H1 (cell line): ENCODE measurements at regions not wholly inside any gene's neighbourhood (a gene's known extent, or its start where the extent isn't known, plus 50 kb on each side); places are given as distances from the start of the nearest gene placed in this dataset.

Source experiments
- CTCF ChIA-PET: fragments of 300-600 bp; sonication (Branson Sonifier 250); formaldehyde crosslinking; loops from one replicate; lab custom pipeline; 2021; ENCODE audit not compliant: partially characterized antibody; lab: Charles Lee
- POLR2A ChIA-PET: fragments of 300-600 bp; sonication (Branson Sonifier 250); formaldehyde crosslinking; loops from one replicate; lab custom pipeline; 2021; ENCODE audit warnings: inconsistent platforms; ENCODE audit not compliant: partially characterized antibody; lab: Charles Lee
- DNase-seq, 2 experiments: peaks; one replicate each; pipeline versions ENCODE4 v3.0.0 to v3.0.0-alpha.2; 2010 to 2022; ENCODE audit warnings: low spot score in 2 of 2, low read depth in 1 of 2, mixed read lengths in 1 of 2
- FAIRE-seq: peaks from 2 replicates; lab custom pipeline; 2011; peaks lifted over from hg19 to GRCh38; lab: Jason Lieb, UNC
- H2AFZ ChIP-seq: 2 replicates; pipeline ENCODE4 v1.8.1; 2012; ENCODE audit warnings: low read length, inconsistent platforms
- H2AK5ac ChIP-seq: 2 replicates; pipeline ENCODE4 v1.6.1; 2013; ENCODE audit warnings: low read depth, low read length
- H2BK120ac ChIP-seq: replicated peaks from 2 replicates; pipeline ENCODE3; 2013; ENCODE audit warnings: low read depth, low read length, inconsistent platforms
- H2BK12ac ChIP-seq: 2 replicates; pipeline ENCODE4 v1.6.1; 2013; ENCODE audit warnings: low read depth, low read length
- H2BK15ac ChIP-seq: 2 replicates; pipeline ENCODE4 v1.6.1; 2013; ENCODE audit warnings: low read length
- H2BK20ac ChIP-seq: 2 replicates; pipeline ENCODE4 v1.6.1; 2013; ENCODE audit warnings: low read length
- H2BK5ac ChIP-seq: 2 replicates; pipeline ENCODE4 v1.6.1; 2013; ENCODE audit warnings: low read depth, low read length
- H3K14ac ChIP-seq: 2 replicates; pipeline ENCODE4 v1.6.1; 2013; ENCODE audit warnings: inconsistent platforms; ENCODE audit not compliant: insufficient read length
- H3K18ac ChIP-seq: 2 replicates; pipeline ENCODE4 v1.6.1; 2013; ENCODE audit warnings: low read length; ENCODE audit errors: extremely low read depth
- H3K23ac ChIP-seq: 2 replicates; pipeline ENCODE4 v1.6.1; 2013; ENCODE audit warnings: inconsistent platforms; ENCODE audit not compliant: insufficient read length
- H3K23me2 ChIP-seq: 2 replicates; pipeline ENCODE4 v1.6.1; 2013; ENCODE audit warnings: low read depth, low read length
- H3K27ac ChIP-seq: 2 replicates; pipeline ENCODE4 v1.6.1; 2011; ENCODE audit warnings: low read depth, low read length, inconsistent platforms
- H3K27me3 ChIP-seq, 4 experiments: replicated peaks in 1 of 4; 1 replicate in 1 of 4; 2 replicates in 3 of 4; pipeline versions ENCODE4 v1.6.1 to v1.8.1; 2011 to 2013; ENCODE audit warnings: low read length in 3 of 4, mild to moderate bottlenecking in 3 of 4, inconsistent platforms in 2 of 4, mixed read lengths in 2 of 4, moderate library complexity in 1 of 4; ENCODE audit not compliant: control insufficient read depth in 3 of 4, insufficient read depth in 3 of 4; ENCODE audit errors: extremely low read depth in 1 of 4
- H3K36me3 ChIP-seq, 4 experiments: 2 replicates each; pipeline versions ENCODE4 v1.6.1 to v1.8.1; 2011 to 2013; ENCODE audit warnings: mild to moderate bottlenecking in 4 of 4, low read length in 3 of 4, moderate library complexity in 2 of 4, control low read depth in 1 of 4, inconsistent platforms in 1 of 4; ENCODE audit not compliant: insufficient read depth in 4 of 4, control insufficient read depth in 2 of 4
- H3K4ac ChIP-seq: replicated peaks from 2 replicates; pipeline ENCODE3; 2013; ENCODE audit warnings: low read length, low read depth, mixed read lengths, inconsistent platforms; ENCODE audit not compliant: insufficient read length
- H3K4me1 ChIP-seq, 4 experiments: replicated peaks in 1 of 4; 1 replicate in 1 of 4; 2 replicates in 3 of 4; pipeline versions ENCODE4 v1.6.1 to v1.8.1; 2011 to 2013; ENCODE audit warnings: low read length in 3 of 4, inconsistent platforms in 2 of 4, mixed read lengths in 1 of 4; ENCODE audit not compliant: insufficient read depth in 4 of 4, control insufficient read depth in 3 of 4
- H3K4me2 ChIP-seq, 2 experiments: 2 replicates each; pipeline versions ENCODE4 v1.6.1 to v1.8.1; 2011 to 2013; ENCODE audit warnings: low read depth in 2 of 2, low read length in 2 of 2, control low read depth in 1 of 2, inconsistent platforms in 1 of 2, mild to moderate bottlenecking in 1 of 2; ENCODE audit not compliant: insufficient read depth in 1 of 2
- H3K4me3 ChIP-seq, 4 experiments: fragments of 200-600, 300-600 bp in 1 of 4; sonication (generic), shearing (Covaris generic), sonication (Bioruptor Twin) in 1 of 4; 2 replicates each; pipeline versions ENCODE4 v1.5.1 to v1.8.1; 2011 to 2016; ENCODE audit warnings: low read length in 4 of 4, low read depth in 3 of 4, control low read depth in 2 of 4, inconsistent platforms in 2 of 4, mild to moderate bottlenecking in 2 of 4, mixed read lengths in 1 of 4, moderate library complexity in 1 of 4; ENCODE audit not compliant: insufficient read depth in 2 of 4; ENCODE audit errors: extremely low read depth in 1 of 4
- H3K56ac ChIP-seq: replicated peaks from 2 replicates; pipeline ENCODE3; 2013; ENCODE audit warnings: low read depth, mild to moderate bottlenecking, mixed read lengths, low read length, inconsistent platforms; ENCODE audit not compliant: insufficient read length
- H3K79me1 ChIP-seq: 2 replicates; pipeline ENCODE4 v1.6.1; 2013; ENCODE audit warnings: low read depth, low read length, control low read depth
- H3K79me2 ChIP-seq, 2 experiments: 2 replicates each; pipeline versions ENCODE4 v1.6.1 to v1.8.1; 2012 to 2013; ENCODE audit warnings: low read length in 2 of 2, mild to moderate bottlenecking in 2 of 2, inconsistent platforms in 1 of 2; ENCODE audit not compliant: insufficient read depth in 2 of 2, control insufficient read depth in 1 of 2
- H3K9ac ChIP-seq, 4 experiments: replicated peaks in 1 of 4; 1 replicate in 1 of 4; 2 replicates in 3 of 4; pipeline versions ENCODE4 v1.6.1 to v1.8.1; 2011 to 2013; ENCODE audit warnings: low read depth in 3 of 4, low read length in 3 of 4, control low read depth in 2 of 4, mild to moderate bottlenecking in 2 of 4, moderate library complexity in 2 of 4, inconsistent platforms in 1 of 4; ENCODE audit errors: extremely low read depth in 1 of 4
- H3K9me3 ChIP-seq, 2 experiments: 2 replicates each; pipeline versions ENCODE4 v1.6.1 to v1.8.1; 2012 to 2013; ENCODE audit warnings: mild to moderate bottlenecking in 2 of 2, moderate library complexity in 2 of 2, control low read depth in 1 of 2, inconsistent platforms in 1 of 2, low read depth in 1 of 2, low read length in 1 of 2, mixed read lengths in 1 of 2; ENCODE audit not compliant: insufficient read depth in 2 of 2
- H4K20me1 ChIP-seq, 2 experiments: replicated peaks in 1 of 2; 2 replicates each; pipeline versions ENCODE3 to v1.8.1; 2011 to 2013; ENCODE audit warnings: inconsistent platforms in 2 of 2, low read length in 2 of 2, mild to moderate bottlenecking in 1 of 2; ENCODE audit not compliant: insufficient read depth in 2 of 2, control insufficient read depth in 1 of 2
- H4K5ac ChIP-seq: 2 replicates; pipeline ENCODE4 v1.6.1; 2013; ENCODE audit warnings: low read length, low read depth, mixed read lengths, inconsistent platforms; ENCODE audit not compliant: insufficient read length
- H4K8ac ChIP-seq: 2 replicates; pipeline ENCODE4 v1.8.0; 2013; ENCODE audit warnings: mild to moderate bottlenecking, moderate library complexity, low read length, inconsistent platforms; ENCODE audit not compliant: insufficient read depth; ENCODE audit errors: extremely low read depth
- H4K91ac ChIP-seq: replicated peaks from 2 replicates; pipeline ENCODE3; 2013; ENCODE audit warnings: low read length, mixed read lengths, inconsistent platforms; ENCODE audit not compliant: insufficient read length
- ATF2 ChIP-seq: IDR thresholded peaks from 2 replicates; pipeline ENCODE4 v1.6.1; 2012; ENCODE audit warnings: low read length, inconsistent platforms
- BCL11A ChIP-seq, 2 experiments: IDR thresholded peaks; one replicate each; pipeline ENCODE4 v1.6.1; 2011; ENCODE audit warnings: low read depth in 2 of 2, low read length in 2 of 2, mild to moderate bottlenecking in 2 of 2
- CBX5 ChIP-seq: fragments of 300-800, 300-1000 bp; sonication (generic); IDR thresholded peaks from 2 replicates; pipeline ENCODE4 v1.7.1; 2016; ENCODE audit warnings: antibody characterized with exemption, low read length, low read depth
- CEBPB ChIP-seq: IDR thresholded peaks from 2 replicates; pipeline ENCODE4 v1.6.1; 2012; ENCODE audit warnings: low read depth, low read length
- E2F6 ChIP-seq: IDR thresholded peaks from 2 replicates; pipeline ENCODE4 v1.6.1; 2012; ENCODE audit warnings: inconsistent platforms
- GABPA ChIP-seq: IDR thresholded peaks from 2 replicates; pipeline ENCODE4 v1.6.1; 2011; ENCODE audit warnings: mild to moderate bottlenecking, low read length, moderate library complexity, borderline replicate concordance; ENCODE audit not compliant: insufficient read depth
- JUND ChIP-seq: IDR thresholded peaks from 2 replicates; pipeline ENCODE4 v1.6.1; 2011; ENCODE audit warnings: mild to moderate bottlenecking, improper control_type of control experiment, low read length
- RAD21 ChIP-seq, 2 experiments: IDR thresholded peaks in 1 of 2; conservative IDR thresholded peaks in 1 of 2; 2 replicates each; pipeline ENCODE4 v1.6.1; 2011; ENCODE audit warnings: low read depth in 2 of 2, low read length in 2 of 2, improper control_type of control experiment in 1 of 2, inconsistent platforms in 1 of 2, mild to moderate bottlenecking in 1 of 2, moderate library complexity in 1 of 2
- SP1 ChIP-seq: IDR thresholded peaks from 2 replicates; pipeline ENCODE4 v1.6.1; 2011; ENCODE audit warnings: low read depth, low read length
- SUZ12 ChIP-seq: fragments of 200-600 bp; sonication (generic); IDR thresholded peaks from 2 replicates; pipeline ENCODE4 v1.6.1; 2012; ENCODE audit warnings: mild to moderate bottlenecking, inconsistent platforms, low read length, moderate library complexity, mixed read lengths
- TAF1 ChIP-seq: IDR thresholded peaks from 2 replicates; pipeline ENCODE4 v1.6.1; 2011; ENCODE audit warnings: mild to moderate bottlenecking, low read depth, low read length
- TAF7 ChIP-seq: optimal IDR thresholded peaks from 2 replicates; pipeline ENCODE3; 2011; ENCODE audit warnings: low read depth, mild to moderate bottlenecking, inconsistent platforms, low read length, moderate library complexity, borderline replicate concordance
- YY1 ChIP-seq: IDR thresholded peaks from 2 replicates; pipeline ENCODE4 v1.6.1; 2011; ENCODE audit warnings: low read depth, mild to moderate bottlenecking, low read length
- WGBS, 2 experiments: shearing (Covaris generic) in 1 of 2; methylation state at CpG; one replicate each; pipeline versions ENCODE4 v1.1.6 to v1.1.7; 2013 to 2015; ENCODE audit warnings: low lambda C conversion rate in 2 of 2, mixed read lengths in 2 of 2, inconsistent platforms in 1 of 2, low coverage in 1 of 2, missing lambda C conversion rate in 1 of 2; ENCODE audit not compliant: insufficient replicate concordance in 2 of 2, insufficient coverage in 1 of 2, insufficient read length in 1 of 2; ENCODE audit errors: extremely low coverage in 1 of 2, missing lambda C conversion rate in 1 of 2; 5-methylcytosine and 5-hydroxymethylcytosine counted together

- TF ChIP-seq RAD21 (IDR thresholded peaks at IDR 0.05 in 1 of 2, conservative IDR thresholded peaks at IDR 0.05 in 1 of 2; ENCODE audit: low read depth in 2 of 2, low read length in 2 of 2) (no peak), JUND (no peak), GABPA (no peak), CBX5 (no peak), TAF7 (no peak), E2F6 (no peak), TAF1 (no peak), BCL11A (IDR thresholded peaks at IDR 0.05; ENCODE audit: low read depth in 2 of 2, low read length in 2 of 2) (no peak), SP1 (no peak), CEBPB (no peak), SUZ12 (no peak), YY1 (no peak), ATF2 (no peak)
- WGBS, 2 experiments = 85% methylated on average over 3 of the region's 3 CpGs; no CpG with 5 or more reads in 1 of the 2 experiments
- no peak overlapping the region for H4K8ac ChIP-seq
Measured at GRCh38 chr17:34762078-34762477, 182.7 kb downstream of the TMEM132E start.

More at GRCh38 chr17:34762078-34762477, 182.7 kb downstream of the TMEM132E start:
- H2BK12ac ChIP-seq = no peak overlapping the region
- H2BK120ac ChIP-seq = no peak overlapping the region
- peaks cover 2 to 14% (median 6%) of the 10 kb centered on the region in 4 experiments; a peak in 5 of 7 replicates for H3K4me1 ChIP-seq
- no peaks in the 10 kb centered on the region for H3K23me2 ChIP-seq
- no peak overlapping the region for H2AFZ ChIP-seq
- no peak overlapping the region for H3K14ac ChIP-seq
- H3K4ac ChIP-seq = no peak overlapping the region
- H3K79me2 ChIP-seq = no peaks in the 10 kb centered on the region
- no peaks in the 10 kb centered on the region for H3K9me3 ChIP-seq
- H2BK5ac ChIP-seq = no peak overlapping the region
- CTCF ChIA-PET = no interaction called here
- no peak overlapping the region for H2BK20ac ChIP-seq
- FAIRE-seq = no peak
- H3K27ac ChIP-seq = no peak overlapping the region
- H3K4me2 ChIP-seq = no peak overlapping the region
- H3K36me3 ChIP-seq = no peaks in the 10 kb centered on the region; a peak in 1 of 8 replicates
- no peak overlapping the region for H4K91ac ChIP-seq
- POLR2A ChIA-PET = no interaction called here
- no peak for DNase-seq
- H3K18ac ChIP-seq = no peak overlapping the region
- no peak overlapping the region for H4K5ac ChIP-seq
- H4K20me1 ChIP-seq = no peaks in the 10 kb centered on the region
- H3K27me3 ChIP-seq = no peaks in the 10 kb centered on the region
- no peak overlapping the region for H3K56ac ChIP-seq
- H3K9ac ChIP-seq = no peak overlapping the region
- H3K4me3 ChIP-seq = no peak overlapping the region
- no peaks in the 10 kb centered on the region for H3K79me1 ChIP-seq
- H3K23ac ChIP-seq = no peak overlapping the region
- H2AK5ac ChIP-seq = no peak overlapping the region
- H2BK15ac ChIP-seq = no peak overlapping the region
